ENCODE measurements at regions not wholly inside any gene's neighbourhood (a gene's known extent, or its start where the extent isn't known, plus 50 kb on each side); places are given as distances from the start of the nearest gene placed in this dataset.

DNA sequence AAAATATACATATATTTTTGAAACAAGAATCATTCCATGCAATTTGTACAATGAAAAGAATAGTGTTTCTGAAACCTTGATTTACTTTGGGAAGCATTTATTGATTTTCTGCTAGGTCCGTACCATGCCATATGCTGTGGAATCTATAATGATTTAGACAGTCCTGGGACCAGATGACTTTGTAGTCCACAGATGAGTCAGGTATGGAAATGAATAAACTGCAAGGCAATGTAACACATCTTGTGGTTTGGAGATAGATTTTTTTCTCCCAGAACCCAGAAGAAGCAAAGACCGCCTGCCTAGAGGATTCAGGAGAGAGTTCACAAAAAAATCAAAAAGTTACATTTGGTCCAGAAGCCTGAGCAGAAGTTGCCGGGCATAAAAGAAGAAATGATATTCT, 190.4 kb downstream of the GPR37 start:
- H4K20me1 ChIP-seq (ENCODE audit: low read depth), result no peaks in the 10 kb centered on the region
- no peak overlapping the region for H3K27ac ChIP-seq
- no peaks in the 10 kb centered on the region for H3K27me3 ChIP-seq
- H3K79me2 ChIP-seq (ENCODE audit: low read depth), result no peaks in the 10 kb centered on the region
- no peak overlapping the region for H3K4me2 ChIP-seq
- H3K9ac ChIP-seq, result no peak overlapping the region
- no peak overlapping the region for H3K27ac Mint-ChIP-seq
- no peaks in the 10 kb centered on the region for H3K4me1 ChIP-seq
- DNase-seq (ENCODE audit: low spot score), result no peak
- H3K4me1 Mint-ChIP-seq, result peaks cover 6% of the 10 kb centered on the region
- no peak overlapping the region for H3K4me3 Mint-ChIP-seq
- TF ChIP-seq EZH2phosphoT487 (IDR thresholded peaks at IDR 0.05) (no peak), EZH2 (IDR thresholded peaks at IDR 0.05) (no peak), CTCF (IDR thresholded peaks at IDR 0.05) (no peak)
- H3K36me3 Mint-ChIP-seq, result no peaks in the 10 kb centered on the region
- H3K4me3 ChIP-seq, result no peak overlapping the region
- H2AFZ ChIP-seq (replicated peaks), result no peak overlapping the region
- H3F3A ChIP-seq (ENCODE audit: low read depth), result no peaks in the 10 kb centered on the region
- no peaks in the 10 kb centered on the region for H3K36me3 ChIP-seq
- H3K9me3 Mint-ChIP-seq, result no peaks in the 10 kb centered on the region
- no peaks in the 10 kb centered on the region for H3K27me3 Mint-ChIP-seq (ENCODE audit: insufficient read depth, low read depth)
- H3K9me3 ChIP-seq (ENCODE audit: low read depth), result no peaks in the 10 kb centered on the region

GRCh38 chr7:124570558-124570957, 195.0 kb downstream of the GPR37 start:
- Histone ChIP-seq H3K79me2 (ENCODE audit: low read depth) (no peaks in the 10 kb centered on the region), H3K4me2 (no peak overlapping the region), H2AFZ (replicated peaks) (no peak overlapping the region), H4K20me1 (ENCODE audit: low read depth) (no peaks in the 10 kb centered on the region), H3K27ac (no peak overlapping the region), H3F3A (ENCODE audit: low read depth) (peaks cover 7% of the 10 kb centered on the region), H3K4me1 (peaks cover 10% of the 10 kb centered on the region), H3K4me3 (no peak overlapping the region), H3K9me3 (ENCODE audit: low read depth) (no peaks in the 10 kb centered on the region), H3K9ac (no peak overlapping the region), H3K27me3 (no peaks in the 10 kb centered on the region), H3K36me3 (no peaks in the 10 kb centered on the region)
- TF ChIP-seq EZH2phosphoT487 (IDR thresholded peaks at IDR 0.05) (no peak), EZH2 (IDR thresholded peaks at IDR 0.05) (no peak), CTCF (IDR thresholded peaks at IDR 0.05) (no peak)
- H3K4me3 Mint-ChIP-seq, result no peak overlapping the region
- H3K27me3 Mint-ChIP-seq (ENCODE audit: insufficient read depth, low read depth), result no peaks in the 10 kb centered on the region
- no peak overlapping the region for H3K27ac Mint-ChIP-seq
- no peaks in the 10 kb centered on the region for H3K9me3 Mint-ChIP-seq
- H3K4me1 Mint-ChIP-seq, result peaks cover 8% of the 10 kb centered on the region
- DNase-seq (ENCODE audit: low spot score), result no peak
- H3K36me3 Mint-ChIP-seq, result no peaks in the 10 kb centered on the region

DNA sequence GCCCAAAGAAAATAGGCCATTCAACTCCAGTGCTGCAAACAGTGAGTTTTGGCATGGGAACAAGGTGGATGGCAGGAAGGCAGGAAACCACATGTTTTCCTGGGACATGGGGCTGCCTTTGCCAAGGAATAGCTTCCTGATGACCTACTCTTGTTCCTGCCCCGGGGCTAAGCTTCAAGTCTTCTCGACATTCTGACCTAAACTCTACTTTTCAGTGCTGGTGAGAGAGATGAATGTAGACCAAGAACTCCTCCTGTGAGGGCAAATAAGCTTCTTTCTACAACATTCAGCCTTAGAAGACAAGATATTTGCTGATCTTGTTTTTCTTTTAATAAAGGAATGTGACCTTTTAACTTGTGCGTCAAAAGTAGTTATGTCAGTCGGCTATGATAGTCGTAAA, 199.0 kb downstream of the GPR37 start:
- Histone ChIP-seq H3K9ac (no peak overlapping the region), H3K4me3 (no peak overlapping the region), H3K79me2 (ENCODE audit: low read depth) (no peaks in the 10 kb centered on the region), H3F3A (ENCODE audit: low read depth) (peaks cover 7% of the 10 kb centered on the region), H3K27me3 (no peaks in the 10 kb centered on the region), H3K36me3 (no peaks in the 10 kb centered on the region), H3K4me1 (peaks cover 10% of the 10 kb centered on the region), H3K4me2 (peak overlapping the region; percentile 10), H3K27ac (peak overlapping the region; percentile 31), H2AFZ (replicated peaks) (no peak overlapping the region), H4K20me1 (ENCODE audit: low read depth) (no peaks in the 10 kb centered on the region), H3K9me3 (ENCODE audit: low read depth) (no peaks in the 10 kb centered on the region)
- TF ChIP-seq EZH2phosphoT487 (IDR thresholded peaks at IDR 0.05), result no peak
- TF ChIP-seq EZH2 (IDR thresholded peaks at IDR 0.05), result no peak
- no peak for TF ChIP-seq CTCF (IDR thresholded peaks at IDR 0.05)
- Mint-ChIP-seq H3K4me3 (no peak overlapping the region), H3K4me1 (peaks cover 8% of the 10 kb centered on the region), H3K27ac (no peak overlapping the region), H3K9me3 (no peaks in the 10 kb centered on the region), H3K27me3 (ENCODE audit: insufficient read depth, low read depth) (no peaks in the 10 kb centered on the region), H3K36me3 (no peaks in the 10 kb centered on the region)
- peak; percentile 34 for DNase-seq (ENCODE audit: low spot score)
